ENCODE measurements at regions not wholly inside any gene's neighbourhood (a gene's known extent, or its start where the extent isn't known, plus 50 kb on each side); places are given as distances from the start of the nearest gene placed in this dataset.

DNA sequence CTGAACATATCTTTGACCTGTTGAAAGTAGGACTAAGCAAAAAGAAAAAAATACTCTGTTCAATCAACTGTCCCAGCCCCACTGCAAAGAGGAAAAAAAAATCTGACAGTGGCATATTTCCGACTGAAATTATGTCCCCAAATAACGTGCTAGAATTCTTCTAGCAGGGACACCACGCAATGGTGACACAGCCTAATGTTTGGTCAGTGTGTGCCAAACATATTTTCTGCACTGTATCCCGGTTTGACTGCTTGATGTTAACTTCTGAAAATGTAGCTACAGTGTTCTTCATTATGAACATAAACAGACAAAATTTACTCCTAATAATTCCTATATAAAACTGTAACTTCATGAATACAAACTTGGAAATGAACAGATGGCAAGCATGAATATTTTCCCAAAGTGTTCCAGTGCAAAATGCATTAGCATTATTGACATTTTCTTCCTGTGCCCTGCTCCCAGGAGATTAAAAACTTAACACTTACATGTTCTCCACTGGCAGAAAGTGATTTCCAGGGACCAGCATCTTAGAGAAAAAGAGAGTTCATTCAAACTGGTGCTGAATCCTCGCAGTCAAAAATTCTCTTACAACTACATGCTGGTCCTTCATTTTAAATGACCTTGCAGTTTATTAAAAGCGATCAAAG is 72.4 kb upstream of the SYT1 start:
- ATAC-seq (ENCODE audit: low read depth) (no peak), DNase-seq (no peak)
- no peak overlapping the region for H3K14ac ChIP-seq (replicated peaks; ENCODE audit: low read depth, low read length)
- no peaks in the 10 kb centered on the region for H3K36me3 ChIP-seq (ENCODE audit: control insufficient read depth, insufficient read depth, low read length)
- H2AK5ac ChIP-seq (ENCODE audit: low read depth, low read length): no peak overlapping the region
- intact Hi-C loops (cut with micrococcal nuclease): no loop called here
- H3K4me3 ChIP-seq (ENCODE audit: insufficient read depth, low read depth, low read length): no peak overlapping the region
- TF ChIP-seq MXI1 (IDR thresholded peaks at IDR 0.05; ENCODE audit: borderline replicate concordance, low read depth, low read length) (no peak), FOS (IDR thresholded peaks at IDR 0.05; ENCODE audit: low read depth, low read length) (no peak)
- H3K9me3 ChIP-seq (ENCODE audit: control insufficient read depth, insufficient read depth, low read length): 0 out of 2 replicates have a peak, but pooled peaks cover 2% of the 10 kb centered on the region
- H3K9me1 ChIP-seq (ENCODE audit: insufficient read depth, low read length): no peaks in the 10 kb centered on the region
- no peak overlapping the region for H3K23ac ChIP-seq (ENCODE audit: low read depth, low read length)
- H2AFZ ChIP-seq (replicated peaks; ENCODE audit: low read length, poor library complexity): no peak overlapping the region
- no peaks in the 10 kb centered on the region for H4K20me1 ChIP-seq (ENCODE audit: insufficient read depth, low read length)
- 80% methylated on average over 1 of the region's 6 CpGs; no CpG with 5 or more reads in 1 of the 2 experiments for WGBS, 2 experiments (ENCODE audit: extremely low coverage in 2 of 2, insufficient read length in 1 of 2)
- no peaks in the 10 kb centered on the region for H3K27me3 ChIP-seq (ENCODE audit: control insufficient read depth, insufficient read depth, low read length)
- H2BK120ac ChIP-seq (ENCODE audit: low read depth, low read length): no peak overlapping the region
- H3K4me2 ChIP-seq (ENCODE audit: low read depth, low read length): no peak overlapping the region
- H4K91ac ChIP-seq (ENCODE audit: insufficient read depth, low read depth, low read length): no peak overlapping the region
- no peak overlapping the region for H3K56ac ChIP-seq (ENCODE audit: extremely low read depth, insufficient read depth, low read length)
- no peaks in the 10 kb centered on the region for H3K79me1 ChIP-seq (ENCODE audit: low read depth in 1 of 2, low read length in 2 of 2)
- CTCF ChIA-PET: no interaction called here
- H4K8ac ChIP-seq (ENCODE audit: low read depth in 2 of 2, low read length in 2 of 2): no peak overlapping the region
- no peak overlapping the region for H2BK15ac ChIP-seq (ENCODE audit: low read depth, low read length)
- dilution Hi-C loops (cut with HindIII; ENCODE audit: low sequenced_read_pairs, unreplicated experiment): no loop called here
- H4K5ac ChIP-seq (ENCODE audit: low read depth, low read length): no peak overlapping the region
- no peak overlapping the region for H3K4ac ChIP-seq (ENCODE audit: low read depth, low read length)
- H3K4me1 ChIP-seq (ENCODE audit: control insufficient read depth, insufficient read depth, low read length): no peaks in the 10 kb centered on the region
- no peak overlapping the region for H2BK5ac ChIP-seq (ENCODE audit: low read depth, low read length, poor library complexity, severe bottlenecking)
- in situ Hi-C loops (cut with MboI; ENCODE audit: low sequenced_read_pairs): no loop called here
- POLR2A ChIA-PET (ENCODE audit: unreplicated experiment): no interaction called here
- H3K27ac ChIP-seq (ENCODE audit: insufficient read depth, low read length): no peak overlapping the region
- no peak overlapping the region for H3K9ac ChIP-seq (ENCODE audit: low read depth, low read length)
- no peak overlapping the region for H2AK9ac ChIP-seq (replicated peaks; ENCODE audit: low read depth, low read length, poor library complexity)
- H2BK20ac ChIP-seq (ENCODE audit: low read depth, low read length): no peak overlapping the region
- BruUV-seq (replicated peaks): no TSS peak
- H3K18ac ChIP-seq (ENCODE audit: low read depth, low read length): no peak overlapping the region
